H1 (cell line): ENCODE measurements at regions not wholly inside any gene's neighbourhood (a gene's known extent, or its start where the extent isn't known, plus 50 kb on each side); places are given as distances from the start of the nearest gene placed in this dataset.

Experiments
- CTCF ChIA-PET: fragments of 300-600 bp; sonication (Branson Sonifier 250); formaldehyde crosslinking; loops from one replicate; lab custom pipeline; 2021; ENCODE audit not compliant: partially characterized antibody; lab: Charles Lee
- POLR2A ChIA-PET: fragments of 300-600 bp; sonication (Branson Sonifier 250); formaldehyde crosslinking; loops from one replicate; lab custom pipeline; 2021; ENCODE audit warnings: inconsistent platforms; ENCODE audit not compliant: partially characterized antibody; lab: Charles Lee
- DNase-seq, 2 experiments: peaks; one replicate each; pipeline versions ENCODE4 v3.0.0 to v3.0.0-alpha.2; 2010 to 2022; ENCODE audit warnings: low spot score in 2 of 2, low read depth in 1 of 2, mixed read lengths in 1 of 2
- FAIRE-seq: peaks from 2 replicates; lab custom pipeline; 2011; peaks lifted over from hg19 to GRCh38; lab: Jason Lieb, UNC
- H2AFZ ChIP-seq: 2 replicates; pipeline ENCODE4 v1.8.1; 2012; ENCODE audit warnings: low read length, inconsistent platforms
- H2AK5ac ChIP-seq: 2 replicates; pipeline ENCODE4 v1.6.1; 2013; ENCODE audit warnings: low read depth, low read length
- H2BK120ac ChIP-seq: replicated peaks from 2 replicates; pipeline ENCODE3; 2013; ENCODE audit warnings: low read depth, low read length, inconsistent platforms
- H2BK12ac ChIP-seq: 2 replicates; pipeline ENCODE4 v1.6.1; 2013; ENCODE audit warnings: low read depth, low read length
- H2BK15ac ChIP-seq: 2 replicates; pipeline ENCODE4 v1.6.1; 2013; ENCODE audit warnings: low read length
- H2BK20ac ChIP-seq: 2 replicates; pipeline ENCODE4 v1.6.1; 2013; ENCODE audit warnings: low read length
- H2BK5ac ChIP-seq: 2 replicates; pipeline ENCODE4 v1.6.1; 2013; ENCODE audit warnings: low read depth, low read length
- H3K14ac ChIP-seq: 2 replicates; pipeline ENCODE4 v1.6.1; 2013; ENCODE audit warnings: inconsistent platforms; ENCODE audit not compliant: insufficient read length
- H3K18ac ChIP-seq: 2 replicates; pipeline ENCODE4 v1.6.1; 2013; ENCODE audit warnings: low read length; ENCODE audit errors: extremely low read depth
- H3K23ac ChIP-seq: 2 replicates; pipeline ENCODE4 v1.6.1; 2013; ENCODE audit warnings: inconsistent platforms; ENCODE audit not compliant: insufficient read length
- H3K23me2 ChIP-seq: 2 replicates; pipeline ENCODE4 v1.6.1; 2013; ENCODE audit warnings: low read depth, low read length
- H3K27ac ChIP-seq: 2 replicates; pipeline ENCODE4 v1.6.1; 2011; ENCODE audit warnings: low read depth, low read length, inconsistent platforms
- H3K27me3 ChIP-seq, 4 experiments: replicated peaks in 1 of 4; 1 replicate in 1 of 4; 2 replicates in 3 of 4; pipeline versions ENCODE4 v1.6.1 to v1.8.1; 2011 to 2013; ENCODE audit warnings: low read length in 3 of 4, mild to moderate bottlenecking in 3 of 4, inconsistent platforms in 2 of 4, mixed read lengths in 2 of 4, moderate library complexity in 1 of 4; ENCODE audit not compliant: control insufficient read depth in 3 of 4, insufficient read depth in 3 of 4; ENCODE audit errors: extremely low read depth in 1 of 4
- H3K36me3 ChIP-seq, 4 experiments: 2 replicates each; pipeline versions ENCODE4 v1.6.1 to v1.8.1; 2011 to 2013; ENCODE audit warnings: mild to moderate bottlenecking in 4 of 4, low read length in 3 of 4, moderate library complexity in 2 of 4, control low read depth in 1 of 4, inconsistent platforms in 1 of 4; ENCODE audit not compliant: insufficient read depth in 4 of 4, control insufficient read depth in 2 of 4
- H3K4ac ChIP-seq: replicated peaks from 2 replicates; pipeline ENCODE3; 2013; ENCODE audit warnings: low read length, low read depth, mixed read lengths, inconsistent platforms; ENCODE audit not compliant: insufficient read length
- H3K4me1 ChIP-seq, 4 experiments: replicated peaks in 1 of 4; 1 replicate in 1 of 4; 2 replicates in 3 of 4; pipeline versions ENCODE4 v1.6.1 to v1.8.1; 2011 to 2013; ENCODE audit warnings: low read length in 3 of 4, inconsistent platforms in 2 of 4, mixed read lengths in 1 of 4; ENCODE audit not compliant: insufficient read depth in 4 of 4, control insufficient read depth in 3 of 4
- H3K4me2 ChIP-seq, 2 experiments: 2 replicates each; pipeline versions ENCODE4 v1.6.1 to v1.8.1; 2011 to 2013; ENCODE audit warnings: low read depth in 2 of 2, low read length in 2 of 2, control low read depth in 1 of 2, inconsistent platforms in 1 of 2, mild to moderate bottlenecking in 1 of 2; ENCODE audit not compliant: insufficient read depth in 1 of 2
- H3K4me3 ChIP-seq, 4 experiments: fragments of 200-600, 300-600 bp in 1 of 4; sonication (generic), shearing (Covaris generic), sonication (Bioruptor Twin) in 1 of 4; 2 replicates each; pipeline versions ENCODE4 v1.5.1 to v1.8.1; 2011 to 2016; ENCODE audit warnings: low read length in 4 of 4, low read depth in 3 of 4, control low read depth in 2 of 4, inconsistent platforms in 2 of 4, mild to moderate bottlenecking in 2 of 4, mixed read lengths in 1 of 4, moderate library complexity in 1 of 4; ENCODE audit not compliant: insufficient read depth in 2 of 4; ENCODE audit errors: extremely low read depth in 1 of 4
- H3K56ac ChIP-seq: replicated peaks from 2 replicates; pipeline ENCODE3; 2013; ENCODE audit warnings: low read depth, mild to moderate bottlenecking, mixed read lengths, low read length, inconsistent platforms; ENCODE audit not compliant: insufficient read length
- H3K79me1 ChIP-seq: 2 replicates; pipeline ENCODE4 v1.6.1; 2013; ENCODE audit warnings: low read depth, low read length, control low read depth
- H3K79me2 ChIP-seq, 2 experiments: 2 replicates each; pipeline versions ENCODE4 v1.6.1 to v1.8.1; 2012 to 2013; ENCODE audit warnings: low read length in 2 of 2, mild to moderate bottlenecking in 2 of 2, inconsistent platforms in 1 of 2; ENCODE audit not compliant: insufficient read depth in 2 of 2, control insufficient read depth in 1 of 2
- H3K9ac ChIP-seq, 4 experiments: replicated peaks in 1 of 4; 1 replicate in 1 of 4; 2 replicates in 3 of 4; pipeline versions ENCODE4 v1.6.1 to v1.8.1; 2011 to 2013; ENCODE audit warnings: low read depth in 3 of 4, low read length in 3 of 4, control low read depth in 2 of 4, mild to moderate bottlenecking in 2 of 4, moderate library complexity in 2 of 4, inconsistent platforms in 1 of 4; ENCODE audit errors: extremely low read depth in 1 of 4
- H3K9me3 ChIP-seq, 2 experiments: 2 replicates each; pipeline versions ENCODE4 v1.6.1 to v1.8.1; 2012 to 2013; ENCODE audit warnings: mild to moderate bottlenecking in 2 of 2, moderate library complexity in 2 of 2, control low read depth in 1 of 2, inconsistent platforms in 1 of 2, low read depth in 1 of 2, low read length in 1 of 2, mixed read lengths in 1 of 2; ENCODE audit not compliant: insufficient read depth in 2 of 2
- H4K20me1 ChIP-seq, 2 experiments: replicated peaks in 1 of 2; 2 replicates each; pipeline versions ENCODE3 to v1.8.1; 2011 to 2013; ENCODE audit warnings: inconsistent platforms in 2 of 2, low read length in 2 of 2, mild to moderate bottlenecking in 1 of 2; ENCODE audit not compliant: insufficient read depth in 2 of 2, control insufficient read depth in 1 of 2
- H4K5ac ChIP-seq: 2 replicates; pipeline ENCODE4 v1.6.1; 2013; ENCODE audit warnings: low read length, low read depth, mixed read lengths, inconsistent platforms; ENCODE audit not compliant: insufficient read length
- H4K8ac ChIP-seq: 2 replicates; pipeline ENCODE4 v1.8.0; 2013; ENCODE audit warnings: mild to moderate bottlenecking, moderate library complexity, low read length, inconsistent platforms; ENCODE audit not compliant: insufficient read depth; ENCODE audit errors: extremely low read depth
- H4K91ac ChIP-seq: replicated peaks from 2 replicates; pipeline ENCODE3; 2013; ENCODE audit warnings: low read length, mixed read lengths, inconsistent platforms; ENCODE audit not compliant: insufficient read length
- ATF2 ChIP-seq: IDR thresholded peaks from 2 replicates; pipeline ENCODE4 v1.6.1; 2012; ENCODE audit warnings: low read length, inconsistent platforms
- NANOG ChIP-seq: IDR thresholded peaks from 2 replicates; pipeline ENCODE4 v1.6.1; 2011; ENCODE audit warnings: low read length, low read depth, mild to moderate bottlenecking, inconsistent platforms; ENCODE audit not compliant: insufficient read depth, poor library complexity, severe bottlenecking
- RXRA ChIP-seq: IDR thresholded peaks from 2 replicates; pipeline ENCODE4 v1.6.1; 2011; ENCODE audit warnings: low read depth, mild to moderate bottlenecking, low read length, moderate library complexity; ENCODE audit not compliant: insufficient read depth
- ZNF274 ChIP-seq: IDR thresholded peaks from 2 replicates; pipeline ENCODE4 v1.7.0; 2012; ENCODE audit warnings: low read length, borderline replicate concordance; ENCODE audit errors: extremely low read depth
- WGBS, 2 experiments: shearing (Covaris generic) in 1 of 2; methylation state at CpG; one replicate each; pipeline versions ENCODE4 v1.1.6 to v1.1.7; 2013 to 2015; ENCODE audit warnings: low lambda C conversion rate in 2 of 2, mixed read lengths in 2 of 2, inconsistent platforms in 1 of 2, low coverage in 1 of 2, missing lambda C conversion rate in 1 of 2; ENCODE audit not compliant: insufficient replicate concordance in 2 of 2, insufficient coverage in 1 of 2, insufficient read length in 1 of 2; ENCODE audit errors: extremely low coverage in 1 of 2, missing lambda C conversion rate in 1 of 2; 5-methylcytosine and 5-hydroxymethylcytosine counted together

- Histone ChIP-seq H3K18ac (no peak overlapping the region), H3K79me2 (no peaks in the 10 kb centered on the region), H2AK5ac (no peak overlapping the region), H3K4me2 (no peak overlapping the region), H2BK12ac (no peak overlapping the region), H3K4me3 (no peak overlapping the region), H4K5ac (no peak overlapping the region), H2BK5ac (no peak overlapping the region), H3K4ac (no peak overlapping the region), H4K8ac (no peak overlapping the region), H2AFZ (no peak overlapping the region), H3K9me3 (no peaks in the 10 kb centered on the region), H3K4me1 (no peaks in the 10 kb centered on the region), H3K23me2 (no peaks in the 10 kb centered on the region; the same call in 1 of the 2 replicates), H3K23ac (no peak overlapping the region), H4K91ac (no peak overlapping the region), H3K27me3 (no peaks in the 10 kb centered on the region), H3K56ac (no peak overlapping the region), H2BK20ac (no peak overlapping the region), H4K20me1 (no peaks in the 10 kb centered on the region), H3K27ac (no peak overlapping the region), H3K36me3 (no peaks in the 10 kb centered on the region), H3K14ac (no peak overlapping the region), H3K9ac (no peak overlapping the region), H2BK15ac (no peak overlapping the region), H3K79me1 (no peaks in the 10 kb centered on the region), H2BK120ac (no peak overlapping the region)
- ChIA-PET POLR2A (no interaction called here), CTCF (no interaction called here)
- WGBS, 2 experiments, result 88% methylated on average over 4 of the region's 4 CpGs; no CpG with 5 or more reads in 1 of the 2 experiments
- no peak for DNase-seq
- no peak for FAIRE-seq
- TF ChIP-seq RXRA (no peak), ATF2 (no peak), ZNF274 (no peak), NANOG (no peak)
Measured at GRCh38 chr9:107832871-107833270, 343.3 kb upstream of the KLF4 start.
